GM19438 (cell line): ENCODE measurements at regions not wholly inside any gene's neighbourhood (a gene's known extent, or its start where the extent isn't known, plus 50 kb on each side); places are given as distances from the start of the nearest gene placed in this dataset.
"Not testable (repeated sequence)": the region's sequence is repeated elsewhere in the genome, so short reads cannot be mapped to it uniquely, and the experiment has no call there.

Source experiments
- ATAC-seq: cut with Tn5 transposase; IDR thresholded peaks from one replicate; pipeline ENCODE4 v1.9.1; 2021; ENCODE audit warnings: low read depth; ENCODE audit not compliant: unreplicated experiment

GRCh38 chr2:66251573-66251972 is 183.4 kb upstream of the MEIS1 start:
- ATAC-seq: no peak

- ATAC-seq: not testable (repeated sequence)
Observed at GRCh38 chr2:66249089-66249488, 185.8 kb upstream of the MEIS1 start.

GRCh38 chr2:66243809-66244208 is 191.1 kb upstream of the MEIS1 start:
- not testable (repeated sequence) for ATAC-seq

GRCh38 chr2:66242888-66243287 is 192.0 kb upstream of the MEIS1 start:
- ATAC-seq: not testable (repeated sequence)

GRCh38 chr2:66242099-66242789 is 192.7 kb upstream of the MEIS1 start:
- ATAC-seq: no peak

GRCh38 chr2:66240286-66240685 is 194.6 kb upstream of the MEIS1 start:
- no peak for ATAC-seq

GRCh38 chr2:66239655-66240054 is 195.3 kb upstream of the MEIS1 start:
- ATAC-seq: no peak

GRCh38 chr2:66237803-66238379 is 197.0 kb upstream of the MEIS1 start:
- no peak for ATAC-seq

- ATAC-seq: no peak
Observed at GRCh38 chr2:66236816-66237802, 197.8 kb upstream of the MEIS1 start.

GRCh38 chr2:66236067-66236685 is 198.7 kb upstream of the MEIS1 start:
- no peak for ATAC-seq

- no peak for ATAC-seq
Observed at GRCh38 chr2:66235428-66235827, 199.5 kb upstream of the MEIS1 start.

- ATAC-seq: no peak
Observed at GRCh38 chr2:66233981-66234380, 200.9 kb upstream of the MEIS1 start.

GRCh38 chr2:66228128-66228547 is 206.8 kb upstream of the MEIS1 start:
- ATAC-seq: no peak

GRCh38 chr2:66217039-66217585 is 217.8 kb upstream of the MEIS1 start:
- ATAC-seq: no peak

- no peak for ATAC-seq
Observed at GRCh38 chr2:66212749-66213148, 222.2 kb upstream of the MEIS1 start.

GRCh38 chr2:66202586-66202985 is 232.3 kb upstream of the MEIS1 start:
- ATAC-seq: no peak

- ATAC-seq: no peak
Observed at GRCh38 chr2:66201242-66201641, 233.7 kb upstream of the MEIS1 start.

- ATAC-seq: no peak
Observed at GRCh38 chr2:66198873-66199272, 236.1 kb upstream of the MEIS1 start.

- no peak for ATAC-seq
Observed at GRCh38 chr2:66192888-66193287, 242.0 kb upstream of the MEIS1 start.

GRCh38 chr2:66191311-66191710 is 243.6 kb upstream of the MEIS1 start:
- ATAC-seq: no peak

GRCh38 chr2:66189553-66189952 is 245.4 kb upstream of the MEIS1 start:
- ATAC-seq: no peak
